ENCODE measurements at regions not wholly inside any gene's neighbourhood (a gene's known extent, or its start where the extent isn't known, plus 50 kb on each side); places are given as distances from the start of the nearest gene placed in this dataset.
"Not testable (repeated sequence)": the region's sequence is repeated elsewhere in the genome, so short reads cannot be mapped to it uniquely, and the experiment has no call there.

DNA sequence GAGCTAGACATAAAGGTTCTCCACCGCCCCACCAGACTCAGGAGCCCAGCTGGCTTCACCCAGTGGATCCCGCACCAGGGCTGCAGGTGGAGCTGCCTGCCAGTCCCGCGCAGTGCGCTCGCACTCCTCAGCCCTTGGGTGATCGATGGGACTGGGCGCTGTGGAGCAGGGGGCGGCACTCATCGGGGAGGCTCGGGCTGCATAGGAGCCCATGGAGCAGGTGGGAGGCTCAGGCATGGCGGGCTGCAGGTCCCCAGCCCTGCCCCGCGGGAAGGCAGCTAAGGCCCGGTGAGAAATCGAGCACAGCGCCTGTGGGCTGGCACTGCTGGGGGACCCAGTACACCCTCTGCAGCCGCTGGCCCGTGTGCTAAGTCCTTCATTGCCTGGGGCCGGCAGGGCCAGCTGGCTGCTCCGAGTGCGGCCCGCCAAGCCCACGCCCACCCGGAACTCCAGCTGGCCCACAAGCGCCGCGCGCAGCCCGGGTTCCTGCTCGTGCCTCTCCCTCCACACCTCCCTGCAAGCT is 114.7 kb downstream of the RPLP1 start:
- TF ChIP-seq, protein P1, sequence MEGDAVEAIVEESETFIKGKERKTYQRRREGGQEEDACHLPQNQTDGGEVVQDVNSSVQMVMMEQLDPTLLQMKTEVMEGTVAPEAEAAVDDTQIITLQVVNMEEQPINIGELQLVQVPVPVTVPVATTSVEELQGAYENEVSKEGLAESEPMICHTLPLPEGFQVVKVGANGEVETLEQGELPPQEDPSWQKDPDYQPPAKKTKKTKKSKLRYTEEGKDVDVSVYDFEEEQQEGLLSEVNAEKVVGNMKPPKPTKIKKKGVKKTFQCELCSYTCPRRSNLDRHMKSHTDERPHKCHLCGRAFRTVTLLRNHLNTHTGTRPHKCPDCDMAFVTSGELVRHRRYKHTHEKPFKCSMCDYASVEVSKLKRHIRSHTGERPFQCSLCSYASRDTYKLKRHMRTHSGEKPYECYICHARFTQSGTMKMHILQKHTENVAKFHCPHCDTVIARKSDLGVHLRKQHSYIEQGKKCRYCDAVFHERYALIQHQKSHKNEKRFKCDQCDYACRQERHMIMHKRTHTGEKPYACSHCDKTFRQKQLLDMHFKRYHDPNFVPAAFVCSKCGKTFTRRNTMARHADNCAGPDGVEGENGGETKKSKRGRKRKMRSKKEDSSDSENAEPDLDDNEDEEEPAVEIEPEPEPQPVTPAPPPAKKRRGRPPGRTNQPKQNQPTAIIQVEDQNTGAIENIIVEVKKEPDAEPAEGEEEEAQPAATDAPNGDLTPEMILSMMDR (IDR thresholded peaks at IDR 0.05), result not testable (repeated sequence)
- not testable (repeated sequence) for TF ChIP-seq POLR2AphosphoS5 (IDR thresholded peaks at IDR 0.05; ENCODE audit: insufficient read depth in 1 of 2, low read depth in 1 of 2)

Data from vagina (tissue), 2 donors.